Astrocyte (in vitro differentiated cells and primary cell): ENCODE measurements at regions not wholly inside any gene's neighbourhood (a gene's known extent, or its start where the extent isn't known, plus 50 kb on each side); places are given as distances from the start of the nearest gene placed in this dataset.

Source experiments
- DNase-seq: peaks from one replicate; pipeline ENCODE4 v3.0.0-alpha.2; 2010; ENCODE audit warnings: low read depth
- FAIRE-seq: peaks from 2 replicates; lab custom pipeline; 2011; peaks lifted over from hg19 to GRCh38; lab: Jason Lieb, UNC
- H2AFZ ChIP-seq: 2 replicates; pipeline ENCODE4 v1.6.0; 2012; ENCODE audit warnings: low read depth, low read length, inconsistent platforms
- H3K27ac ChIP-seq: 2 replicates; pipeline ENCODE4 v1.5.1; 2011; ENCODE audit warnings: low read depth, low read length, inconsistent platforms
- H3K27me3 ChIP-seq: 2 replicates; pipeline ENCODE4 v1.6.0; 2011; ENCODE audit warnings: low read length, inconsistent platforms; ENCODE audit not compliant: insufficient read depth
- H3K36me3 ChIP-seq: 2 replicates; pipeline ENCODE4 v1.5.1; 2011; ENCODE audit warnings: low read length, inconsistent platforms; ENCODE audit not compliant: insufficient read depth
- H3K4me1 ChIP-seq: 2 replicates; pipeline ENCODE4 v1.5.1; 2011; ENCODE audit warnings: low read length, inconsistent platforms; ENCODE audit not compliant: insufficient read depth
- H3K4me2 ChIP-seq: 2 replicates; pipeline ENCODE4 v1.6.0; 2012; ENCODE audit warnings: low read length, inconsistent platforms
- H3K4me3 ChIP-seq: 2 replicates; pipeline ENCODE4 v1.5.1; 2011; ENCODE audit warnings: low read depth, mild to moderate bottlenecking, low read length, inconsistent platforms; ENCODE audit not compliant: insufficient read depth
- H3K79me2 ChIP-seq: 2 replicates; pipeline ENCODE4 v1.6.0; 2012; ENCODE audit warnings: mild to moderate bottlenecking, low read length, inconsistent platforms; ENCODE audit not compliant: insufficient read depth
- H3K9ac ChIP-seq: 2 replicates; pipeline ENCODE4 v1.6.0; 2012; ENCODE audit warnings: mild to moderate bottlenecking, low read length, inconsistent platforms
- H3K9me3 ChIP-seq: 2 replicates; pipeline ENCODE4 v1.5.1; 2012; ENCODE audit warnings: low read depth, mild to moderate bottlenecking, low read length, inconsistent platforms; ENCODE audit not compliant: insufficient read depth
- H4K20me1 ChIP-seq: 2 replicates; pipeline ENCODE4 v1.6.0; 2012; ENCODE audit warnings: low read length, inconsistent platforms; ENCODE audit not compliant: insufficient read depth
- H3K27ac Mint-ChIP-seq: one replicate; pipeline ENCODE4 v1.8.0; 2021; ENCODE audit warnings: mild to moderate bottlenecking, mixed read lengths; ENCODE audit not compliant: unreplicated experiment
- H3K27me3 Mint-ChIP-seq: one replicate; pipeline ENCODE4 v1.8.0; 2021; ENCODE audit warnings: low read depth, mixed read lengths; ENCODE audit not compliant: unreplicated experiment
- H3K36me3 Mint-ChIP-seq: one replicate; pipeline ENCODE4 v1.8.0; 2021; ENCODE audit warnings: low read depth, mixed read lengths; ENCODE audit not compliant: unreplicated experiment
- H3K4me1 Mint-ChIP-seq: one replicate; pipeline ENCODE4 v1.8.0; 2021; ENCODE audit warnings: low read depth, mixed read lengths; ENCODE audit not compliant: unreplicated experiment
- H3K4me3 Mint-ChIP-seq: one replicate; pipeline ENCODE4 v1.8.0; 2021; ENCODE audit warnings: mild to moderate bottlenecking, moderate library complexity, mixed read lengths; ENCODE audit not compliant: unreplicated experiment
- H3K9me3 Mint-ChIP-seq: one replicate; pipeline ENCODE4 v1.8.0; 2021; ENCODE audit warnings: mild to moderate bottlenecking, mixed read lengths; ENCODE audit not compliant: unreplicated experiment
- EZH2 ChIP-seq: IDR thresholded peaks from 2 replicates; pipeline ENCODE4 v1.6.1; 2012; ENCODE audit warnings: mild to moderate bottlenecking, low read length, inconsistent platforms; ENCODE audit not compliant: insufficient read depth
- TF ChIP-seq, protein P1 (sequence below): IDR thresholded peaks from 2 replicates; pipeline ENCODE4 v1.5.1; 2011; ENCODE audit warnings: low read depth, mild to moderate bottlenecking, inconsistent platforms, low read length, moderate library complexity; ENCODE audit not compliant: insufficient read depth

GRCh38 chr17:71472809-71473789 lies 647.7 kb upstream of the SOX9 start:
- no peak overlapping the region for H3K27ac Mint-ChIP-seq
- peak; percentile 72 for FAIRE-seq
- H2AFZ ChIP-seq, result no peak overlapping the region

GRCh38 chr17:71477356-71477755 lies 643.5 kb upstream of the SOX9 start:
- no peak overlapping the region for H3K27ac Mint-ChIP-seq
- no peak for FAIRE-seq
- Histone ChIP-seq H3K27me3 (no peaks in the 10 kb centered on the region), H3K4me2 (no peak overlapping the region), H3K4me1 (no peaks in the 10 kb centered on the region), H3K27ac (no peak overlapping the region), H3K9me3 (no peaks in the 10 kb centered on the region), H3K79me2 (no peaks in the 10 kb centered on the region), H2AFZ (no peak overlapping the region), H4K20me1 (no peaks in the 10 kb centered on the region), H3K4me3 (no peak overlapping the region), H3K9ac (no peak overlapping the region), H3K36me3 (no peaks in the 10 kb centered on the region)
- TF ChIP-seq, protein P1, sequence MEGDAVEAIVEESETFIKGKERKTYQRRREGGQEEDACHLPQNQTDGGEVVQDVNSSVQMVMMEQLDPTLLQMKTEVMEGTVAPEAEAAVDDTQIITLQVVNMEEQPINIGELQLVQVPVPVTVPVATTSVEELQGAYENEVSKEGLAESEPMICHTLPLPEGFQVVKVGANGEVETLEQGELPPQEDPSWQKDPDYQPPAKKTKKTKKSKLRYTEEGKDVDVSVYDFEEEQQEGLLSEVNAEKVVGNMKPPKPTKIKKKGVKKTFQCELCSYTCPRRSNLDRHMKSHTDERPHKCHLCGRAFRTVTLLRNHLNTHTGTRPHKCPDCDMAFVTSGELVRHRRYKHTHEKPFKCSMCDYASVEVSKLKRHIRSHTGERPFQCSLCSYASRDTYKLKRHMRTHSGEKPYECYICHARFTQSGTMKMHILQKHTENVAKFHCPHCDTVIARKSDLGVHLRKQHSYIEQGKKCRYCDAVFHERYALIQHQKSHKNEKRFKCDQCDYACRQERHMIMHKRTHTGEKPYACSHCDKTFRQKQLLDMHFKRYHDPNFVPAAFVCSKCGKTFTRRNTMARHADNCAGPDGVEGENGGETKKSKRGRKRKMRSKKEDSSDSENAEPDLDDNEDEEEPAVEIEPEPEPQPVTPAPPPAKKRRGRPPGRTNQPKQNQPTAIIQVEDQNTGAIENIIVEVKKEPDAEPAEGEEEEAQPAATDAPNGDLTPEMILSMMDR, result no peak
- no peak for TF ChIP-seq EZH2
- no peaks in the 10 kb centered on the region for H3K9me3 Mint-ChIP-seq
- H3K4me3 Mint-ChIP-seq, result no peak overlapping the region
- H3K4me1 Mint-ChIP-seq, result peaks cover 4% of the 10 kb centered on the region
- H3K36me3 Mint-ChIP-seq, result no peaks in the 10 kb centered on the region
- H3K27me3 Mint-ChIP-seq, result no peaks in the 10 kb centered on the region
- DNase-seq, result no peak

More at GRCh38 chr17:71472809-71473789, 647.7 kb upstream of the SOX9 start:
- Histone ChIP-seq H3K9me3 (no peaks in the 10 kb centered on the region), H3K27me3 (no peaks in the 10 kb centered on the region), H3K36me3 (no peaks in the 10 kb centered on the region), H3K9ac (no peak overlapping the region), H3K4me1 (no peaks in the 10 kb centered on the region), H3K4me2 (no peak overlapping the region), H4K20me1 (no peaks in the 10 kb centered on the region), H3K4me3 (no peak overlapping the region), H3K27ac (no peak overlapping the region), H3K79me2 (no peaks in the 10 kb centered on the region)
- no peaks in the 10 kb centered on the region for H3K9me3 Mint-ChIP-seq
- no peaks in the 10 kb centered on the region for H3K36me3 Mint-ChIP-seq
- TF ChIP-seq, protein P1, result peak; percentile 73
- TF ChIP-seq EZH2, result no peak
- no peaks in the 10 kb centered on the region for H3K27me3 Mint-ChIP-seq
- H3K4me1 Mint-ChIP-seq, result peaks cover 4% of the 10 kb centered on the region
- peak; percentile 49 for DNase-seq
- no peak overlapping the region for H3K4me3 Mint-ChIP-seq

GRCh38 chr17:71480099-71480498 lies 640.7 kb upstream of the SOX9 start:
- Histone ChIP-seq H4K20me1 (no peaks in the 10 kb centered on the region), H3K36me3 (no peaks in the 10 kb centered on the region), H3K27ac (no peak overlapping the region), H3K4me3 (no peak overlapping the region), H3K79me2 (no peaks in the 10 kb centered on the region), H3K4me1 (no peaks in the 10 kb centered on the region), H3K9ac (no peak overlapping the region), H2AFZ (no peak overlapping the region), H3K9me3 (no peaks in the 10 kb centered on the region), H3K4me2 (no peak overlapping the region), H3K27me3 (no peaks in the 10 kb centered on the region)
- Mint-ChIP-seq H3K4me3 (no peak overlapping the region), H3K9me3 (no peaks in the 10 kb centered on the region), H3K36me3 (no peaks in the 10 kb centered on the region), H3K27ac (no peak overlapping the region), H3K27me3 (no peaks in the 10 kb centered on the region), H3K4me1 (no peaks in the 10 kb centered on the region)
- DNase-seq (no peak), FAIRE-seq (peak; percentile 5)
- no peak for TF ChIP-seq EZH2
- TF ChIP-seq, protein P1, result no peak
